Testis (tissue), 2 donors: ENCODE measurements at regions not wholly inside any gene's neighbourhood (a gene's known extent, or its start where the extent isn't known, plus 50 kb on each side); places are given as distances from the start of the nearest gene placed in this dataset.

ENCODE experiments used
- DNase-seq: peaks from one replicate; pipeline ENCODE4 v3.0.0-alpha.2; 2019
- H3K27ac ChIP-seq, 2 donors: fragments of 200-600 bp; sonication (generic); one replicate each; pipeline ENCODE4 v1.5.1; 2019
- H3K27me3 ChIP-seq: fragments of 200-600 bp; sonication (generic); one replicate; pipeline ENCODE4 v1.5.1; 2019
- H3K36me3 ChIP-seq: fragments of 200-600 bp; sonication (generic); one replicate; pipeline ENCODE4 v1.5.1; 2017; ENCODE audit warnings: low read depth; ENCODE audit errors: missing control alignments
- H3K4me1 ChIP-seq: fragments of 200-600 bp; sonication (generic); one replicate; pipeline ENCODE4 v1.5.1; 2019
- H3K4me3 ChIP-seq, 2 donors: fragments of 200-600 bp; sonication (generic); one replicate each; pipeline ENCODE4 v1.5.1; 2017 to 2019
- H3K9me3 ChIP-seq: fragments of 200-600 bp; sonication (generic); one replicate; pipeline ENCODE4 v1.5.1; 2017
- CTCF ChIP-seq, 3 experiments: fragments of 450-650 bp in 2 of 3; fragments of 200-600 bp in 1 of 3; sonication (generic) in 1 of 3; IDR thresholded peaks; one replicate each; pipeline ENCODE4 v1.5.1; 2016 to 2019; ENCODE audit warnings: antibody characterized with exemption in 3 of 3, mild to moderate bottlenecking in 2 of 3, moderate library complexity in 1 of 3
- POLR2A ChIP-seq: fragments of 450-650 bp; IDR thresholded peaks from one replicate; pipeline ENCODE4 v1.6.1; 2017; ENCODE audit warnings: antibody characterized with exemption, mild to moderate bottlenecking, moderate library complexity
- WGBS, 2 donors: methylation state at CpG; one replicate each; pipeline ENCODE4 v1.1.5; 2018; 5-methylcytosine and 5-hydroxymethylcytosine counted together
- intact Hi-C: fragments of 100-400 bp; cut with DNase I; formaldehyde crosslinking; loops from one replicate; pipeline ENCODE4 v1.15.1; 2023; ENCODE audit warnings: low total_unique reads

DNA sequence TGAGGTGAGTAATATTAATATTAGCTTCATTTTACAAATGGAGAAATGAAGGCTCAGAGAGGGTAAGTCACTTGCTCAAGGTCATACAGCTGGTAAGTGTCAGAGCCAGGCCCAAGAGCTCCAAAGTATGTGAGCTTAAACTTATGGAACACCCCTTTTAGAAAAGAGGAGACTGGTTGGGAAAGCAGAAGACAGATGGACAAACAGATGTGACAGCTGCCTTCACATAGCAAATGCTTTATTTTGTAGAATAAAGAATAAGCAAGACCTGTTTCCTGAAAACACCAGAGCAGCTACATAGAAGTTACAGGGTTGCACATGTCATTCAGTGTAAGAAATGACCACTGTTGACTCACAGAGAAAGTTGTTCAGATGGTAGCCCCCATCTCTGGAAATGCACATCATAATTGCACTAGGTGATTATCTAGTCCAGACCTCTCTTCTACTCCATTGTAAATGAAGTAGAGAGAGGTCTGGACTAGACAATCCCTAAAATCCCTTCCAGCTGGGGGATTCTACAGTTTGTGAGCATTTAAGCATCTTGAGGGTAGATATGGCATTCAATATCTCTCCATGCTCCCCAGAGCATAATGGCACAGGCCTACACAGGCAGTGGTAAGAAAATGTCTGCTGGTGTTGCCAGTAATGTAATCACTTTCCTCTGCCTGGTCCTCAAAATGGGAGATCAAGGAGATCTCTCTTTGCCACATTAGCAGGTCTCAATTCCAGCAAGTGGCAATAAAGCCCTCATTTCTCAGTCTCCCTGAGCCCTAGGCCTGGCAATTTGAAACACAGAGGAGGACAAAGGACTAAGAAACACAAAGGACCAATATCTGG is 188.2 kb upstream of the FGGY start:
- Histone ChIP-seq H3K27ac (no peak overlapping the region), H3K27me3 (no peaks in the 10 kb centered on the region), H3K9me3 (no peaks in the 10 kb centered on the region), H3K4me3 (no peak overlapping the region), H3K4me1 (peaks cover 9% of the 10 kb centered on the region), H3K36me3 (no peaks in the 10 kb centered on the region)
- intact Hi-C loops = no loop called here
- no peak for TF ChIP-seq POLR2A
- DNase-seq = no peak

DNA sequence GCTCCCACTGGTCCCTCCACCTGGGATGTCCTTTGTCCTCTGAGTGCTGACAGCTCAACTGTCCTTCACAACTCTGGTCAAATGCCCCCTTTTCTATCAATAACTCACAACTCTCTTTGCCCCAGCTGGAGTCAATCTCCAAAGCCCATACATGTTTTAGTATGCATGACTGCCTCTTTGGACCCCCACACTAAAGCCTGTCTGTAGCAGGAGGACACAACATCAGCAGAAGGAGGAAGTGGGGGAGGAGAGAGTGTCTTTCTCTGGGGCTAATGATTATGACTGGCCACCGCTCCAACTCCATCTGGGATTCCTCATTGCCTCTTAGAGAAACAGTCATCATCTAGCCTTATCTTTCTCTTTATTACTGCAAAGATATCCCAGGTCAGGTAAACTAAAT is 186.6 kb upstream of the FGGY start:
- WGBS, 2 donors = 87 to 100% methylated on average over 1 of the region's 1 CpG
- no peaks in the 10 kb centered on the region for H3K27me3 ChIP-seq
- no peak overlapping the region for H3K27ac ChIP-seq
- no peaks in the 10 kb centered on the region for H3K9me3 ChIP-seq
- H3K36me3 ChIP-seq = no peaks in the 10 kb centered on the region
- no peak for TF ChIP-seq POLR2A
- no peak for TF ChIP-seq CTCF (IDR thresholded peaks at IDR 0.05)
- no peak for DNase-seq
- intact Hi-C loops = no loop called here
- peaks cover 9% of the 10 kb centered on the region for H3K4me1 ChIP-seq
- no peak overlapping the region for H3K4me3 ChIP-seq

DNA sequence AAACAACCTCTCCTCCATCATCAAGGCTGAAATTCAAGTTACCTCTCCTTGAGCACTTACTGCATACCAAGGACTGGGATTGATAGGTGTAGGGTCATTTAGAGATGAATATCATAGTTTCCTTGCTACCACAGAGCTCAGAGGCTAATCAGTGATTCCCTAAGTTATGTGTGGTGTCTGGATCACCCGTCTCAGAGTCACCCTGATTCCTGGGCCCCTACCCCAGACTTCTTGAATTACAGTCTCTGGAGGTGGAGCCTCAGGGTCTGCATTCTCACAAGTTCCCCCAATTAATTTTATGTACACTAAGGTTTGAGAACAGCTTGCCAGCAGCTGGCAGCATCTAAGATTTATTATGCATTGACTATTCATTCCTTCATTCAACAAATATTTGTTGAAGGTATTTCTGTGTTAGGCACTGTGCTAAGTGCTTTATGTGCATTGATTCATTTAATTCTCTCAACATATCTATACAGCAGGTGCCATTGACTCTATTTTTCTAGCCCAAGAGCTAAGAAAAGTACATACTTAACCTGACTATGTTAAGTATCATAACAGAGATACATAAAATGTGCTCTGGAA is 182.9 kb upstream of the FGGY start:
- 76 to 88% methylated on average over 1 of the region's 1 CpG for WGBS, 2 donors
- Histone ChIP-seq H3K36me3 (no peaks in the 10 kb centered on the region), H3K4me1 (no peaks in the 10 kb centered on the region), H3K9me3 (no peaks in the 10 kb centered on the region), H3K27me3 (no peaks in the 10 kb centered on the region), H3K27ac (no peak overlapping the region), H3K4me3 (no peak overlapping the region)
- no peak for DNase-seq
- no peak for TF ChIP-seq CTCF (IDR thresholded peaks at IDR 0.05)
- TF ChIP-seq POLR2A = no peak
- intact Hi-C loops = no loop called here

DNA sequence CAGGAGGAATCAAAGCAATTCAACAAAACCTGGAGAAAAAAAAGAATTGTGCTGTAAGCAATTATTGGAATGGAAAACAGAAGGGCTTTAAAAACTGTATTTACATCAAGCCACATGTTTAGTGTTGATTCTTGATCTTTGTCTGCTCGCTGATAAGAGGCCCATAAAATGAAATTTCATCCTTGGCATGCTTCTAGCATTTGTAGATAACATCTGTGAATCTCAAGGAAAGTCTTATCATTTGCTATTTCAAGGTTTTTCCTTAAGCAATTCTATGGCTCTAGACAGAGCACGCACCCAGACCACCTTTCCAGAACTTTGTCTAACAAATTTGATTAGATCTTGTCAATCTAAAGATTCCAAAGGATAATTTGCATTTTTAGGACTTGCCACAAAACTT is 181.0 kb upstream of the FGGY start:
- H3K4me3 ChIP-seq = no peak overlapping the region
- no peaks in the 10 kb centered on the region for H3K4me1 ChIP-seq
- DNase-seq = no peak
- no peaks in the 10 kb centered on the region for H3K36me3 ChIP-seq
- no peak for TF ChIP-seq CTCF (IDR thresholded peaks at IDR 0.05)
- TF ChIP-seq POLR2A = no peak
- intact Hi-C loops = no loop called here
- H3K27ac ChIP-seq = no peak overlapping the region
- H3K9me3 ChIP-seq = no peaks in the 10 kb centered on the region
- no peaks in the 10 kb centered on the region for H3K27me3 ChIP-seq
- WGBS, 2 donors = 83 to 92% methylated on average over 2 of the region's 2 CpGs

- Histone ChIP-seq H3K36me3 (no peaks in the 10 kb centered on the region), H3K4me3 (no peak overlapping the region), H3K27me3 (no peaks in the 10 kb centered on the region), H3K27ac (no peak overlapping the region), H3K9me3 (no peaks in the 10 kb centered on the region), H3K4me1 (no peaks in the 10 kb centered on the region)
- DNase-seq = no peak
- 82 to 88% methylated on average over 4 of the region's 4 CpGs for WGBS, 2 donors
- TF ChIP-seq CTCF (IDR thresholded peaks at IDR 0.05) = no peak
- no peak for TF ChIP-seq POLR2A
- intact Hi-C loops = no loop called here
These were observed 179.9 kb upstream of the FGGY start for GRCh38 chr1:59116920-59117542.
